Activated CD4-positive, alpha-beta T cell treated with anti-CD3 and anti-CD28 coated beads for 48 hours (primary cell): ENCODE measurements at regions not wholly inside any gene's neighbourhood (a gene's known extent, or its start where the extent isn't known, plus 50 kb on each side); places are given as distances from the start of the nearest gene placed in this dataset.
"Not testable (repeated sequence)": the region's sequence is repeated elsewhere in the genome, so short reads cannot be mapped to it uniquely, and the experiment has no call there.

ENCODE experiments used
- DNase-seq: peaks from one replicate; pipeline ENCODE4 v3.0.0-alpha.2; 2020

DNA sequence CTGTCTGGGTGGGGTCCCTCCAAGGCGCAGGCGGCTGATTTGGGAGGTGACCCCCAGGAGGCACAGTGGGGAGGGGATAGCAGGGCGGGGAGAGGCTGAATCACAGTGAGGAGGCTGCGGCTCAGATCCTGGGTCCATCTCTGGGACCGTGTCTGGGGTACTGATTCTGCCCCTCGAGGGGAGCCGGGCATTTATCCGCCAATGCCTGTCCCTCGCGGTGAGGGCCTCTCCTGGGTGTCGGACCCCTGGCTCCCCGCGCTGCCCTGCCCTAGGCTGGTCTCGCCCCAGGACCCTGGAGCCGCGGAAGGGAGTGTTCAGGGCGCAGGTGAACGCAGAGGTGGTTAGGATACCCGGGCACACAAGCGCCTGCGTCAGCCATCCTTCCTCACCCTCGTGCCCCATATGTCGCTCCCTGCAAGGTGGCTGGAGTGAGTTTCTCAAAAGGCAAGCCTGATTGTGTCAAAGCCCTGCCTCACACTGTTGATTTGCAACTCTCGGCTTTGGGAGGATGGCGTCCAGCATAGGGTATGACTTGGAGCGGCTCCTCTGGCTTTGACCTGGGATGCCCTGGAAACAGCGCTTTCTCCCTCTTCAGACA, 530.9 kb downstream of the PTPRU start:
- DNase-seq = no peak

DNA sequence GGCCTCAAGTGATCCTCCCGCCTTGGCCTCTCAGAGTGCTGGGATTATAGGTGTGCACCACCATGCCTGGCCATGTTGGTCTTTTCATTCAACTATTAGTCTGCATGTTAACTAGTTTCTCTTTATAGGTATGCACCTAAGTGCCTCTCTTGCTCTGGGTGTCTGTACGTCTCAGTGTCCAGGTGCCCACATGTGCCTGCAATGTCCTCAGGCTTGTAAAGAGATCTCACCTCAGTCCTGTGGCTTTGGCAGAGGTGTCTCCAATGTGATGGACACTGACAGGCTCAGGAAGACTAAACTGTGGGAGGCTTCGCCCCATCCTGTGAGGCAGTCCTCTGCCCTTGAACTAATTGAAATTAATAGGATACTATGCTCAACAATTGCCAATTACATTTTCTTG, 526.3 kb downstream of the PTPRU start:
- no peak for DNase-seq

DNA sequence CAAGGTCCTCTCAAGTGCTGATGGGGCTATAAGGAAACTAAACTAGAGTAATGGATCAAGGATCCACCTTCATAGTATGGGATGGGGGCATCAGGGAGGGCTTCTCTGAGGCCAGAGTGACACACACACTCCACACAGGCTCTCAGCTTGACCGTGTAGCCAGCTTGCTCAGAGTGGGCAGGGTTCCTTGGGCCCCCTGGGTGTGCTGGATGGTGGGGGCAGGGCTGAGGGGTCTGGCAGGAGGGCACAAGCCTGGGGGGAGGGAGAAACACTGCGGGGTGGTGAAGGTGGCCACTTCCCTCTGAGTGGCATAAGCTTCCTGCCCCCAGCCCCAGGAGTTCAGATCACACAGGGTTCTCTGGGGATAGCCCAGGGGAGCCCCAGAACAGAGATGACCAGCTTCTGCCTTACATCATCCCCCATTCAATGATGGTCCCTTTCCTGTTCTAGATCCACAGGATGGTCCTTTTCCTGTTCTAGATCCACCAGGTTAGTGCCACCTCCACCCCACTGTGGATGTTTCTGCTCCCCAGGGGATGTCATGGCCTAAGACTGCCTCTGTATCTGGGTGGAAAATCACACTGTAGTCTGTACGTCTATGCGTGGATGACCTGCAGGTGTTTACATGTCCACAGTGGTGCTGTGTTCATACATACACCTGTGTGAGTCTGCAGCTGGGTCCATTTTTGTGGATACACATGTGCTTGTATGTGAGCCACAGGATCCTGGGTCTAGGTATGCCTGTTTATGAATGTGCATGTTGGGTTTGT, 525.0 kb downstream of the PTPRU start:
- DNase-seq = no peak

DNA sequence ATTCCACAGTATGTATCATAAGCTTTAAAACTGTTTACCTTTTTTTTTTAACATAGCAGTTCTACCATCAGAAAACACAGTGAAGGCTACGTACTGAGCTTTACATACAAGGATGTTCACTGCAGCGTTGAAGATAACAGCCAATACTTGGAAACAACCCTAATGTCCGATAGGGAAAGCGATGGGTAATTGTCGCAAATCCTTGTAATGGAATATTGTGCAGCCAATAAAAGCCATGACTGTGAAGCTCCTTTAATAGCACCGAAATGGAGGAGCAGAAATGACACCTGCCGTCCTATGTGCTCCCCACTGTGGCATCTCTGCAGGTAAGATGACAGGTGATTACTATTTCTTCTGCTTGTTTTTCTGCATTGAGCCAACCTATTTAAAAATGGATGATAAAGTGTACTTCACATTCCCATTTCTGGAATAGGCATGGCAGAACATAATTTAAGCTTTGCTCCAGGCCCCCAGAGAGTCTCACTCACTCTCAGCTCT, 523.8 kb downstream of the PTPRU start:
- no peak for DNase-seq

DNA sequence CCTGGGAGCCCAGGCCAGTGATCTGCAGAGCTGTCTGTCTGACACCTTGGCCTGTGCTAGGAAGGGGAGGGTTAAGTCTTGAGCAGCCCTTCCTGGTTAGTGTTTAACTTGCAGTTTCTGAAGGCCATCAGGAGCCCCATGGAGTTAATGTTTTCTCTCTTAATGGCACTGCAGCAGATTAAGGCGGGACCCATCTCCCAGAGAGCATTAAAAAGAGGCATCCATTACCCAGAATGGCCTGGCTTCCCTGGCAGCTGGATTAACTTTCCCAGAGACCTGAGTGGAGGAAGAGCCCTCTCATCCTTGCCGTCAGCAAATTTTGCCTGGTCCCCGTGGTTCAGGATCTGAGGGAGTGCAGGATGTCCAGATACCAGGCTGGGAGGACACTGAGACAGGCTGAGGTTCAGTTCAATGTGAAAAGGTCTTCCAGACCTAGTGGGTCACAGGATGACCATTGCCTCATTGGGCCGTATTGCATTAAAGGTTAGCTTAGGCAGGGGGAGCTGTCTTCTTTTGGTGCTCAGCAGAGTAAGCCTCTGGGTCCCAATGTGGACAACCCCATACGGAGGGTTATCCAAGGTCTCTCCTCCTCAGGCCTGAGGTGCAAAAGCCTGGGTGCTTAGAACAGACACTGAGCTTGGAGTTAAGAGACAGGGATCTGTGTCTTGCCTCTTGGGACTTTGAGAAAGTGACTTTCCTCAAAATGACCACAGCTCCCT, 522.6 kb downstream of the PTPRU start:
- DNase-seq = no peak

DNA sequence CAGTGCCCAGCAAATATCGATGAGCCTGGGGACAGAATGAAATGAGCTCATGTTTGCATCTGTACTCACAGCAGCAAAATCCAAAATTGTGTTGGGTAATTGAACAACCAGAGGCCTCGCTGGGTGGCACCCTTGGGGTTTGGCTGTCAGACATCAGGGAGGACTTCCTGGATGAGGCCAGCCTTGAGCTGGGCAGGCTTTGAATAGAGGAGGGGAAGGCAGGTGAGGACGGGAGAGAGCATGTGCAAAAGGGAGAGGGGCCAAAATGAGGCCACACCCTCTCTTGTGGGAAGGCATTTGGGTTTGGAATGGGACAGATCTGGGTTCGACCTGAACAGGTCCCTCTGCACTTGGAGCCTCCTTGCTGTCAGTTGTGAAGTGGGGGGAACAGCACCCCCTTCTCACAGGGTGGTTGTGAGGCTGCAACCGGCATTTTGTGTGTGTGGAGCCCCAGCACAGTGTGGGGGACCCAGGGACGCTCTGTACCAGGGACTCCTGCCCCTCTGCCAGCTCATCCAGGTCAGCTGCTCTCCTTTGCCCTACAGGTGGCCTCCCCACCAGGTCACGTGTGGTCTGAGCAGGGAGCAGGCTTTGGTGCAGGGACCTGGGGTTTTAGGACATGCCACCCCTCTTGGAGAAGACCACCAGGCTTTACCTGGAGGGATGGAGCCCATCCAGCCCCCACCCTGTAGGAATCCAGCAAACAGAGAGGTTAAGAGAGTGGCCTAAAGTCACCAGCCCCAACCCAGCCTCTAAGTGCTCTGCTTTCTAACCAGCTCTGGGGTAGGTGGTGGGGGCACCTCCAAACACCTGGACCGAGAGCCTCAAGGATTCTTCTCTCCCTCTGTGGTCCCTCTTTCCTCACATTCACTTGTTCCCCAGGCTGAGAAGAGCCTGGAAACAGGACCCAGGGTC, 521.8 kb downstream of the PTPRU start:
- DNase-seq = no peak

DNA sequence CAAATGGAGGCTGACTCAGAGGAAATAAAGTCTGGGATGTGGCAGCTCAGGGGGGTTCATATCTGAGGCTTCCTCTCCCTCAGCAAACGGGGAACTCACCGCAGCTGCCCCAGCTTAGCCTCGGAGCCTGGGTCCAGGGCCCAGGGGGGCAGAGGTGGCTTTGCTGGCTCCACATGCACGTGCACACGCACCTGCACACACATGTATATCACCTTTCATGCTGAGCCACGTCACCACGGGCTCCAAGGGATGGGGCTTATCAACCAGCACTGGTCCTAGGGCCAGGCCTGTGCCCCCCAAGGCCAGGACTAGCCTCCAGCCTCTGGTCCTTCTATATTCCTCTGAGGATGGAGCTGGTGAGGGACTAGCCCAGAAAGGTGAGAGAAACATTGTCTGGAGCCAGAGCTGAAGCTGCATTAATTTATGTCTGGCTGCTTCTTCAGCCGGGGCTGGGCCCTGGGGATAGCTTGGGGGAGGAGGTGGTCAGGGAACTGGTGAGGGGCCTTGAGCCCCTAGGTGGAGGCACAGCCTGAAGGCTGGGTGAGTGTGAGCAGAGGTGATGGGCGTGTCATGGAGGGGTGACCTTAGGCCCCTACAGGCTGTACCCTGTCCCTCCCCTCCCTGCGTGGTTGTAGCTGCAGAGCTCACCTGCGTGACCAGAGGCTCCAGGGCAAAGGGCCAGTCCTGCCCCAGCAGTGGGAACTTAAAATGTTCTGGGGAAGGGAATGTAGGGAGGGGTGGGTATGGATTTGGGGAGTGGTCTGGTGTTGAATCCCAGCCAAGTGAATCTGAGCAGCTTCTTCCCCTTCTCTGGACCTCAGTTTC, 520.8 kb downstream of the PTPRU start:
- no peak for DNase-seq

DNA sequence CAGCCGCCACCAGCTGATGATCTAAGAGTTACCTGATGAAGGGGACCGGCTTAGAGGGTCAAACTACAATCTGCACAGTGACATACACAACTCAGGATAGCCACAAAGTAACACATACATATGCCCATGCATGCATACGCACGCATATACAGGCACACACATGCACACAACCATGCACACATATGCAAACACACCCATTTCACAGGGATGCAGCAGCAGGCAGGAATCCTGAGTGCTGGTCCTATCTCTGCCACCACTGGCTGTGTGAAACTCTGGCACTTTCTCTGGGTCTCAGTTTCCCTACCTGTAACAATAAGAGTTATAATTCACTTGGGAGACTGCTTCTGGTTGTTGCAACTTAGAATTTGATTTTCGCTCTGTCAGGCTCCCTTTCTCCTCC, 520.2 kb downstream of the PTPRU start:
- no peak for DNase-seq

DNA sequence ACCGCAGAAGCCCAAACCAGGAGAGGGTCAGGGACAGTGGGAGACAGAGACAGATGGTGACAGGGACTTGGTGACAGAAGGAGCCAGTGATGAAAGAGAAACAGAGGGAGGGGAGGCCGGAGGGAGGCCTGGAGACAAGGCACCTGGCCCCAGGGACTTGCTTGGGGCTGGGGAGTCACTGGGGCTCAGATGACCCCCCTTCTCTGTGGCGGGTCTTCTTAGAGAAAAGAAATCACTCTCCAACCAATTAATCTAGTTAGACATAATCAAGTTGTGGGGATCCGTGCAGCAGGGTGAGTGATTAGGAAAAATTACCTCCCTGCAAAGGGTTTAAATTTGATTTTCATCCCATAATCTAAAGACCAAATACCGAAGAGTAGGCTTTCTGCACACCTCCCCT, 519.8 kb downstream of the PTPRU start:
- no peak for DNase-seq

DNA sequence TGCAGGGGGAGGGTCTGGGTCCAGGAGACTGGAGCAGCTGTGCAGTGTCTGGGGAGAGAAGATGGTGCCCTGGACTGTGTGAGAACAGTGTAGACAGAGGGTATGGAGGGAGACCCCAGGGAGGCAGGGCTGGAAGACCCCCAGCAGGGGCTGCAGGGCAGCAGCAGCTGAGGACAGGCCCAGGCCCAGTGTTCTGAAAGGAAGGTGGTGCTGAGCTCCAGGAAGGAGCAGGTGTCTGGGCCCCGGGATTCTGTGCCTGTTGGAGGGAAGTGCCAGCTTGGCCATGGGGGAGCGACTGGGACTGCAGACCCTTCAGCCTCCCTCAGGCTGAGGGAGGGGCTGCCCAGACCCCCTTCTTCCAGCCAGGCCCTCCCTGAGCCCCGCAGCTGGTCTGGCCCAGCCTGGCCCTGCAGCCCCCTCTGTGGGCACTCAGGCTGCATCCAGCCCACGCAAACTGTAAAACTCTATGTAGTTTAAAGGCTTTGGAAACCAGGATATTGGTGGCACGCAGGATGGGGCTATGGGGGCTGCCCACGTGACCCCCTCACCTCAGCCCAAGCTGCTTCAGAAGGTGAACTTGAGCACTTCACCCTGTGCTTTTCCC, 519.2 kb downstream of the PTPRU start:
- not testable (repeated sequence) for DNase-seq

DNA sequence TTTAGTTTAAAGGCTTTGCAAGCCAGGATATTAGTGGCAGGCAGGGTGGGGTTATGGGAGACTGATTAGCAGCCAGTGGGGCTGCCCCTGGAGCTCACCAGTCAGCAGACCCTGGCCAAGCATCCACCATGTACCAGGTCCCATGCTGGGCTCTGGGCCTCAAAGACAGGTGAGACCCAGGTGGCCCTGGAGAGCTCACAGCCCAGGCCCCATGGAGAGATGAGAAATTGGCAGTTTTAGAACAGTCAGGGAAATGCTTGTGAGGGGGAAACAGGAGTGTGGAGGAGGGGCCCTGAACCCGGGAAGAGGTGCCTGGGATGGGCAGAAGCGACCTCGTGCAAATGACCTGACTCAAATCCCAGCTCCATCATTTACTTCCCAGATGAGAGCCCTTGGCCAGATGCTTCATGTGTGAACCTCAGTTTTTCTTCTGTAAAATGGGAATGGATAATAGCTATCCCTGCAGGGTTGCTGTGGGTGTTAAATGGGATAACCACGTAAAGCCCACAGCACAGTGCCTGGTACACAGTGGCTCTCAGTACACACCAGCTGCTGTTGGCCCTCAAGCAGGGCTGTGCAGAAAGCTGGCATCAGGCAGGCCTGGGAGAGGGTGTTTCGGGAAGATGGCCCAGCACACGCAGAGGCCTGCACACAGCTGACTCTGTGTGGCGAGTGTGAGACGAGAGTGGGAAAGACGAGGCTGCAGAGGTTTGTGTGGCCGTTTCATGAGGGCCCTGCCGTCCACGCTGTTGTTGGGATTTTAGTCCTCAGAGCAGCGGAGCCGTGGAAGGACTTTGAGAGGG, 518.5 kb downstream of the PTPRU start:
- no peak for DNase-seq

DNA sequence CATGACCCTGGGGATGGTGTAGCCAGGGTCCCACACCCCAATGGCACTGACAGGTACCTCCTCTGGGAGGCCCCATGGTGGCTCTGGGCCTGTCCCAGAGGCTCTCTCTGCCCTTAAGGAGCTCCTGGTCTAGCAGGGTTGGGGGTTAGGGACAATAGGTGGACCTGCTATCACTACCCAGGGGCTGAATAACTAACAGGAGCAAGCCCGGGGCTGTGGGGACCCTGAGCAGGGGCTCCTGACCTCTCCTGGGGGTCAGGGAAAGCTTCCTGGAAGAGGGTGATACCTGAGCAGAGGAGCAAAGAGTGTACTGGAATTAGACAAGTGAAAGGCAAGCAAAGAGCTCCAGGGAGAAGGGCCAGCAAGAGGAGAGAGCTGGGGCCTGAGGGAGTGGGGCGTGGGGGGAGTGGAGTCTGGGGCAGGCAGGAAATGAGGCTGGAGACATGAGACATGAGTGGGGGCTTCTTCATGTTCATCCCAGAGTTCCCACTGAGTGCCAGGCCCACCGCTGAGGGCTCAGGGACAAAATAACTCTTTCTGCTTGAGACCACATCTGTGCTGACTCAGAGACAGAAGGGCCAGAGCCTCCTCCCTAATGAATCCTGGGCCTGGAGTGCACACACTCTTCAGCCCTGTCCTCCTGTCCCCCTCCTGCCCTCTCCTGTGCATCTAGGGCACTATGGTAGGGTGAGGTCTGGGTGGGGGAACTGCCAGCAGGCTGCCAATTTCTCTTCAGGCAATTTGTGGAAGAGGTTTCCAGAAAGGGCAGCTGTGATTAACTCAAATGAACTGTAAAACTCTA, 517.6 kb downstream of the PTPRU start:
- no peak for DNase-seq

DNA sequence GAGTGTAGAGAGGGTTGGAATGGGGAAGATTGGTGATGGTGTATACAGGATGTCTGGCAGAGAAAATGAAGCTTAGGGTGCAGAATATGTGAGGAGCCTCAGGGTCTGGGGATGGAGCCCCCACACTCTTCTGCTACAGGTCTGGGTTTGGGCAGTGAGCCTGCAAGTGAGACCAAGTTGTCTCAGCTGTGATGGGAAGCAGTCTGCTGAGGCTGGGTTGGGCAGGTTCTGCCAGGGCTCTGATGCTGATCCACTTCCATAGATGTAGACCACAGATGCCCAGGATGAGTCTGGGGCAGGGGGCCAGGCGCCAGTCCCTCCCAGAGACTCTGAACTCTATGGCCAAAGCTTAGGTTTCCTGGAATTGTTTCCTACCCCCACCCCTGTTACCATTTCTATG, 516.9 kb downstream of the PTPRU start:
- DNase-seq = no peak

DNA sequence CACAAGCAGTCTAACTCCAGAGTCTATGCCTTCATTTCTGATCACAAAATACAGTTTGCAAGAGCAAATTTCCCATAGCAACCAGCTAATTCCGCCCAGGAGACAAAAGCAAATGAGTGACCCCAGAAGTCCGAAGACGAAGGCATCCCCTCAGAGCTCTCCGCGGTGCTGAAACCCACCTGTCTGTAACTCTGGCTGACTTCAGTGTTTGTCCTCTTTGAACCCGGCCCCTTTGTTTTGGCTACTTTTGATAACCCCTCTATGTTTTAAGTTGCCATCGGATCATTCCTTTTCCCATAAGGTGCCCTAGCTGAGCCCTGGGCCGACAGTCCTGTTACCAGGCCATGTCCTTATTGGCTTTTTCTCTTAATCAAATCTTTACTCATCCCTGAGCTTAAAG, 515.8 kb downstream of the PTPRU start:
- no peak for DNase-seq

DNA sequence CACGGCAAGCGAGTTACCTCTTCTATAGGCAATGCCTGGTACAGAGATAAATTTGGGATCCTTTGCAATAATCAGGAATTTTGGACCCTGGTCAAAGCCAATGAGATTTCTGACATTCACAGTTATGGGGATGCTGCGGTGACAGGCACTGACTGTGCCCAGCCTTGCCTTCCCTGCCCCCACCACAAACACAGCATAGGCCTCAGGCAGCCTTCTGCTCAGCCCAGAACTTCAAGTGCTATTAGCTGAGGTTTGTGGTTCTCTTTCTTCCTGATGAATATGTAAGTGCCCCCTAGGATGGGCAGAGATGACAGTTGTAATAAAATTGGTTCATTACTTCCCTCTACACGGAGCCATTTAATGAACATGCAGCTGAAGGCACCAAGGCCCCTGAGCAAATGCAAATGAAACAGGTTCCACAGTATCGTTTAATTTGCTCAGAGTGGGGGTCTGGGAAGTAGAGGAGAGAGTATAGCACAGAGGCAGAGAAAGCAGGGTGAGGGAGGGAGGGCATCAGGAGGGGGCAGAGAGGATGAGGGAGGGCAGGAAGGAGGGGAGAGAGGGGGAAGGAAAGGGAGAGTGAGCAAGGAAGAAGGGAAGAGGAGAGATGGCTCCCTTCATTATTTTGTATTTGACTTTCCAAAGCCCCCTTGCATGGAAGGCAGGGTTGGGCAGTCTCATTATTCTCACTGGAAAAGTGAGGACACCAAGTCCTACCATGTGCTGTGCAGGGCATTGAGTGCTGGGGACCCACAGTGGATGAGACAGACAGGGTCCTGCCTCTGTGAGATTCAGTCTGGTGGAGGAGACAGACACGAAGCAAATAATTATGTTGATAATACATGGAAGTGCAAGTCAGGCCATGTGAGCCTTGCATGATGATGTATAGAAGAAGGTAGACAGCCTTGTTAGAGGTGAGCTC, 513.0 kb downstream of the PTPRU start:
- DNase-seq = no peak

DNA sequence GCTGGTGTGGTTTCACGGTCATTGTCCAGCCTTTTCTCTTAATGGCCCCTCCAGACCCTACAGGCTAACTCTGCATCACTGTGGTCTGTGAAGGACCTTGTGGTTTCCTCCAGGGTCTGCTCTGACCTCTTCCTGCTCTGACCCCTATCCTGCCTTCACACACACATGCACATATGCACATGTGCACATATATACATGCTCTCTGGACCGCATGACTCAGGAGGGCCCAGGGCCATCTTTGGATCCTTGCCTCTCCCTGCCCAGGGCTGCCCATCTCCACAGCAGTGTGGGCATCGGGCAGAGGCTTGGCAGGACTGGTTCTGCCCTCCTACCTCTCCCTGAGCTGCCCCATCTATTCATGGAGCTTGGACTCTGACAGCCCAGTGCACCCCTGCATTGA, 510.9 kb downstream of the PTPRU start:
- no peak for DNase-seq

DNA sequence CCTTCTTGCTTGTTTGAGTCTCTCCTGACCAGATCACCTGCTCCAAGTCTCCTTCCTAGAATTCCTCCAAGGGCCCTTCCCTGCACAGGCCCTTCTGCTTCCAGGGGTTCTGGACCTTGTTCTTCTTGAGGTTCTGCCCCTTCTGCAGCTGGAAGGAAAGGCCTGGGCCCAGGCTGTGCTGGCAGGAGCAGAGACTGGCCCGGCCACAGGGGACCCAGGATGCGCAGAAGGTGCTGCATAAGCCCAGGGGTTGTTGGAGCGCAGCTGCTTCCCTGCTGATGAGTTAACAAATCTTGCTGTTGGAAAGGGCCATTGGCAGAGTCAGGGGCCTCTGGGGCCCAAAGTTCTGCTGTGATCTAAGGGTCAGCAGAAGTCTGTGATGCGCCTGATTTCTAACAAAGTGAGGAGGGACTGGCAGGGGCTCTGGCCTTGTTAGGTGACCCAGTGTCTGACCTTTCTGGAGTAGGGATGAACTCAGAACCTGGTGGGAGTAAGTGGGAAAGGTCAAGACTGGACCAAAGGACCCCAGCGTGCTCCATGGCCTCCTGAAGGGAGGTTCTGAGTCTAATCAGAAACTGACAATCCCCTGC, 509.8 kb downstream of the PTPRU start:
- DNase-seq = no peak
